GM12878 (cell line): ENCODE measurements at regions not wholly inside any gene's neighbourhood (a gene's known extent, or its start where the extent isn't known, plus 50 kb on each side); places are given as distances from the start of the nearest gene placed in this dataset.

ENCODE experiments used
- ATAC-seq: fragments of 200-7000 bp; cut with Tn5 transposase; 3 replicates; pipeline ENCODE4 v1.9.1; 2020; ENCODE audit warnings: mild to moderate bottlenecking, moderate library complexity
- BruUV-seq: library from RNA; stranded (reverse); fragments of 400-500 nt; replicated peaks from 2 replicates; lab custom pipeline; 2021; lab: Mats Ljungman, UMichigan
- CTCF ChIA-PET: fragments of 300-600 bp; sonication (Branson Sonifier 250); formaldehyde crosslinking; extraction: SDS; loops from one replicate; lab custom pipeline; 2021; ENCODE audit warnings: inconsistent platforms; lab: Yijun Ruan, JAX
- POLR2A ChIA-PET: fragments of 350-600 bp; formaldehyde crosslinking; extraction: SDS; loops from one replicate; lab custom pipeline; 2021; ENCODE audit warnings: inconsistent platforms; lab: Charles Lee
- RAD21 ChIA-PET: fragments of 300-600 bp; sonication (Branson Sonifier 250); formaldehyde crosslinking; loops from one replicate; lab custom pipeline; 2023; ENCODE audit warnings: antibody characterized with exemption; ENCODE audit not compliant: unreplicated experiment; lab: Charles Lee
- SMC1A ChIA-PET: fragments of 300-600 bp; sonication (Branson Sonifier 250); formaldehyde crosslinking; loops from one replicate; lab custom pipeline; 2023; ENCODE audit not compliant: unreplicated experiment, uncharacterized antibody; lab: Charles Lee
- DNase-seq: peaks from one replicate; pipeline ENCODE4 v3.0.0-alpha.2; 2011; ENCODE audit warnings: low read depth, low spot score
- FAIRE-seq: peaks from 3 replicates; lab custom pipeline; 2011; peaks lifted over from hg19 to GRCh38; lab: Jason Lieb, UNC
- H2AFZ ChIP-seq: 2 replicates; pipeline ENCODE4 v1.6.0; 2011; ENCODE audit warnings: low read depth, low read length, control low read depth; ENCODE audit not compliant: control insufficient read depth
- H3K27ac ChIP-seq: 2 replicates; pipeline ENCODE4 v1.5.1; 2011; ENCODE audit warnings: control low read depth; ENCODE audit not compliant: control insufficient read depth, insufficient read depth
- H3K27me3 ChIP-seq, 2 experiments: replicated peaks in 1 of 2; 2 replicates each; pipeline versions ENCODE4 v1.6.0 to v1.6.1; 2011; ENCODE audit warnings: low read length in 1 of 2; ENCODE audit not compliant: control insufficient read depth in 2 of 2, insufficient read depth in 2 of 2
- H3K36me3 ChIP-seq, 2 experiments: 2 replicates each; pipeline ENCODE4 v1.5.1; 2011; ENCODE audit warnings: low read length in 1 of 2; ENCODE audit not compliant: control insufficient read depth in 2 of 2, insufficient read depth in 2 of 2
- H3K4me1 ChIP-seq: 2 replicates; pipeline ENCODE4 v1.6.1; 2011; ENCODE audit warnings: mild to moderate bottlenecking, low read length, moderate library complexity, mixed read lengths; ENCODE audit not compliant: control insufficient read depth, insufficient read depth
- H3K4me2 ChIP-seq: 2 replicates; pipeline ENCODE4 v1.6.0; 2011; ENCODE audit warnings: control low read depth; ENCODE audit not compliant: control insufficient read depth, insufficient read depth
- H3K4me3 ChIP-seq: fragments of 200-600 bp; sonication (generic); 2 replicates; pipeline ENCODE4 v1.5.1; 2016
- H3K79me2 ChIP-seq: 2 replicates; pipeline ENCODE4 v1.6.0; 2011; ENCODE audit warnings: low read length; ENCODE audit not compliant: control insufficient read depth, insufficient read depth
- H3K9ac ChIP-seq: 2 replicates; pipeline ENCODE4 v1.8.0; 2011; ENCODE audit warnings: low read length, control low read depth, mixed read lengths; ENCODE audit not compliant: control insufficient read depth, insufficient read depth
- H3K9me3 ChIP-seq: replicated peaks from 3 replicates; pipeline ENCODE4 v1.5.1; 2011; ENCODE audit warnings: mild to moderate bottlenecking, low read length; ENCODE audit not compliant: control insufficient read depth, insufficient read depth
- H4K20me1 ChIP-seq: 2 replicates; pipeline ENCODE4 v1.6.0; 2011; ENCODE audit not compliant: control insufficient read depth, insufficient read depth
- EED ChIP-seq: sonication (generic); IDR thresholded peaks from 2 replicates; pipeline ENCODE4 v1.6.1; 2016; ENCODE audit warnings: antibody characterized with exemption, low read depth
- HCFC1 ChIP-seq: fragments of 150-350 bp; IDR thresholded peaks from 2 replicates; pipeline ENCODE4 v1.6.1; 2014; ENCODE audit warnings: low read length
- IRF4 ChIP-seq: IDR thresholded peaks from 2 replicates; pipeline ENCODE4 v1.6.1; 2011; ENCODE audit warnings: low read depth, low read length
- MYC ChIP-seq: IDR thresholded peaks from 2 replicates; pipeline ENCODE4 v1.6.1; 2011; ENCODE audit warnings: mild to moderate bottlenecking, low read length, moderate library complexity, inconsistent platforms; ENCODE audit not compliant: insufficient read depth, insufficient replicate concordance, insufficient read length, severe bottlenecking
- PAX5 ChIP-seq: IDR thresholded peaks from 2 replicates; pipeline ENCODE4 v1.6.1; 2011; ENCODE audit warnings: low read depth, low read length, borderline replicate concordance
- PML ChIP-seq: IDR thresholded peaks from 2 replicates; pipeline ENCODE4 v1.6.1; 2012; ENCODE audit warnings: low read length, inconsistent platforms
- WRNIP1 ChIP-seq: IDR thresholded peaks from 2 replicates; pipeline ENCODE4 v1.6.1; 2011; ENCODE audit warnings: low read depth, low read length, improper control_type of control experiment, borderline replicate concordance
- ZNF384 ChIP-seq: IDR thresholded peaks from 2 replicates; pipeline ENCODE4 v1.6.1; 2012; ENCODE audit warnings: low read depth, mild to moderate bottlenecking, low read length, improper control_type of control experiment, borderline replicate concordance
- in situ Hi-C: fragments of 300-500 bp; cut with MboI; formaldehyde crosslinking; loops from 9 replicates; pipeline ENCODE4 v1.14.3; 2018; ENCODE audit warnings: mixed read lengths
- intact Hi-C: fragments of 100-400 bp; cut with micrococcal nuclease; formaldehyde crosslinking; loops from one replicate; pipeline ENCODE4 v1.14.2; 2022; ENCODE audit not compliant: unreplicated experiment
- TF ChIP-seq, protein P1 (sequence below): fragments of 450-650 bp; formaldehyde crosslinking; IDR thresholded peaks from 2 replicates; pipeline ENCODE4 v1.4.0; 2022; ENCODE audit warnings: mild to moderate bottlenecking, moderate library complexity
- TF ChIP-seq, protein P2 (sequence below): fragments of 450-650 bp; IDR thresholded peaks from 2 replicates; pipeline ENCODE4 v1.6.1; 2017; ENCODE audit warnings: low read depth, mild to moderate bottlenecking, moderate library complexity
- TF ChIP-seq, protein P3 (sequence below): fragments of 450-650 bp; IDR thresholded peaks from 2 replicates; pipeline ENCODE4 v1.6.1; 2017; ENCODE audit warnings: mild to moderate bottlenecking
- TF ChIP-seq, protein P4 (sequence below), 3 experiments: IDR thresholded peaks in 2 of 3; conservative IDR thresholded peaks in 1 of 3; 2 replicates each; pipeline ENCODE4 v1.5.1; 2011; ENCODE audit warnings: low read depth in 3 of 3, low read length in 3 of 3, mild to moderate bottlenecking in 3 of 3, control low read depth in 2 of 3, moderate library complexity in 2 of 3, inconsistent platforms in 1 of 3, mixed read lengths in 1 of 3; ENCODE audit not compliant: control insufficient read depth in 2 of 3, insufficient read depth in 1 of 3; ENCODE audit errors: extremely low read depth in 1 of 3
- TF ChIP-seq, protein P5 (sequence below): fragments of 450-650 bp; IDR thresholded peaks from 2 replicates; pipeline ENCODE4 v1.6.1; 2018; ENCODE audit warnings: borderline replicate concordance, mild to moderate bottlenecking; ENCODE audit not compliant: partially characterized antibody

DNA sequence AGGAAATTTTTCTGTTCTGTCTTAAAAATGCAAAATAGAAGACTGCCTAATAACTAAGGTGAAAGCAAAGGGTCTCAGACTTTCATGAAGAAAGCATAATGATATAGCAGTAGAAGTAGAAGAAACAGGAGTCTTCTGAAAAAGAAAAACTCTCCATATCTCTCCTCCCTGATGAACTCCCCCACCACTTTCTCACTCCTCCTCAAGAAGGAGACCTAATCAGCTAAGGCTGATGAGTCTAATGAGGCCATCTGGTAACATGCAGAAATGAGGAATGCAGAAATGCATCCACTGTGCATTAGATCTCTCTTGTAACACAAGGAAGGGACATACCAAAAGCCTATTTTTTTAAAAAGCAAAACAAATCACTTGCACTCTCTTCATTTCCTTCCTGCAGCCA is 273.7 kb upstream of the UBE2E3 start:
- intact Hi-C loops (no loop called here), in situ Hi-C loops (no loop called here)
- ATAC-seq = no peak
- TF ChIP-seq HCFC1 (no peak), EED (no peak), WRNIP1 (no peak), MYC (no peak), IRF4 (no peak), PML (no peak), ZNF384 (no peak), PAX5 (no peak)
- TF ChIP-seq, protein P1, sequence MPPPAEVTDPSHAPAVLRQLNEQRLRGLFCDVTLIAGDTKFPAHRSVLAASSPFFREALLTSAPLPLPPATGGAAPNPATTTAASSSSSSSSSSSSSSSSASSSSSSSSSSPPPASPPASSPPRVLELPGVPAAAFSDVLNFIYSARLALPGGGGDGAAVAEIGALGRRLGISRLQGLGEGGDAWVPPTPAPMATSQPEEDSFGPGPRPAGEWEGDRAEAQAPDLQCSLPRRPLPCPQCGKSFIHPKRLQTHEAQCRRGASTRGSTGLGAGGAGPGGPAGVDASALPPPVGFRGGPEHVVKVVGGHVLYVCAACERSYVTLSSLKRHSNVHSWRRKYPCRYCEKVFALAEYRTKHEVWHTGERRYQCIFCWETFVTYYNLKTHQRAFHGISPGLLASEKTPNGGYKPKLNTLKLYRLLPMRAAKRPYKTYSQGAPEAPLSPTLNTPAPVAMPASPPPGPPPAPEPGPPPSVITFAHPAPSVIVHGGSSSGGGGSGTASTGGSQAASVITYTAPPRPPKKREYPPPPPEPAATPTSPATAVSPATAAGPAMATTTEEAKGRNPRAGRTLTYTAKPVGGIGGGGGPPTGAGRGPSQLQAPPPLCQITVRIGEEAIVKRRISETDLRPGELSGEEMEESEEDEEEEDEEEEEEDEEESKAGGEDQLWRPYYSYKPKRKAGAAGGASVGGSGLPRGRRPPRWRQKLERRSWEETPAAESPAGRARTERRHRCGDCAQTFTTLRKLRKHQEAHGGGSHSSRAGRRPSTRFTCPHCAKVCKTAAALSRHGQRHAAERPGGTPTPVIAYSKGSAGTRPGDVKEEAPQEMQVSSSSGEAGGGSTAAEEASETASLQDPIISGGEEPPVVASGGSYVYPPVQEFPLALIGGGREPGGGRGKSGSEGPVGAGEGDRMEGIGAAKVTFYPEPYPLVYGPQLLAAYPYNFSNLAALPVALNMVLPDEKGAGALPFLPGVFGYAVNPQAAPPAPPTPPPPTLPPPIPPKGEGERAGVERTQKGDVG (CRISPR knock-in tag) = no peak
- TF ChIP-seq, protein P2, sequence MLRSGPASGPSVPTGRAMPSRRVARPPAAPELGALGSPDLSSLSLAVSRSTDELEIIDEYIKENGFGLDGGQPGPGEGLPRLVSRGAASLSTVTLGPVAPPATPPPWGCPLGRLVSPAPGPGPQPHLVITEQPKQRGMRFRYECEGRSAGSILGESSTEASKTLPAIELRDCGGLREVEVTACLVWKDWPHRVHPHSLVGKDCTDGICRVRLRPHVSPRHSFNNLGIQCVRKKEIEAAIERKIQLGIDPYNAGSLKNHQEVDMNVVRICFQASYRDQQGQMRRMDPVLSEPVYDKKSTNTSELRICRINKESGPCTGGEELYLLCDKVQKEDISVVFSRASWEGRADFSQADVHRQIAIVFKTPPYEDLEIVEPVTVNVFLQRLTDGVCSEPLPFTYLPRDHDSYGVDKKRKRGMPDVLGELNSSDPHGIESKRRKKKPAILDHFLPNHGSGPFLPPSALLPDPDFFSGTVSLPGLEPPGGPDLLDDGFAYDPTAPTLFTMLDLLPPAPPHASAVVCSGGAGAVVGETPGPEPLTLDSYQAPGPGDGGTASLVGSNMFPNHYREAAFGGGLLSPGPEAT = no peak
- TF ChIP-seq, protein P3, sequence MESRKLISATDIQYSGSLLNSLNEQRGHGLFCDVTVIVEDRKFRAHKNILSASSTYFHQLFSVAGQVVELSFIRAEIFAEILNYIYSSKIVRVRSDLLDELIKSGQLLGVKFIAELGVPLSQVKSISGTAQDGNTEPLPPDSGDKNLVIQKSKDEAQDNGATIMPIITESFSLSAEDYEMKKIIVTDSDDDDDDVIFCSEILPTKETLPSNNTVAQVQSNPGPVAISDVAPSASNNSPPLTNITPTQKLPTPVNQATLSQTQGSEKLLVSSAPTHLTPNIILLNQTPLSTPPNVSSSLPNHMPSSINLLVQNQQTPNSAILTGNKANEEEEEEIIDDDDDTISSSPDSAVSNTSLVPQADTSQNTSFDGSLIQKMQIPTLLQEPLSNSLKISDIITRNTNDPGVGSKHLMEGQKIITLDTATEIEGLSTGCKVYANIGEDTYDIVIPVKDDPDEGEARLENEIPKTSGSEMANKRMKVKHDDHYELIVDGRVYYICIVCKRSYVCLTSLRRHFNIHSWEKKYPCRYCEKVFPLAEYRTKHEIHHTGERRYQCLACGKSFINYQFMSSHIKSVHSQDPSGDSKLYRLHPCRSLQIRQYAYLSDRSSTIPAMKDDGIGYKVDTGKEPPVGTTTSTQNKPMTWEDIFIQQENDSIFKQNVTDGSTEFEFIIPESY = no peak
- TF ChIP-seq, protein P4, sequence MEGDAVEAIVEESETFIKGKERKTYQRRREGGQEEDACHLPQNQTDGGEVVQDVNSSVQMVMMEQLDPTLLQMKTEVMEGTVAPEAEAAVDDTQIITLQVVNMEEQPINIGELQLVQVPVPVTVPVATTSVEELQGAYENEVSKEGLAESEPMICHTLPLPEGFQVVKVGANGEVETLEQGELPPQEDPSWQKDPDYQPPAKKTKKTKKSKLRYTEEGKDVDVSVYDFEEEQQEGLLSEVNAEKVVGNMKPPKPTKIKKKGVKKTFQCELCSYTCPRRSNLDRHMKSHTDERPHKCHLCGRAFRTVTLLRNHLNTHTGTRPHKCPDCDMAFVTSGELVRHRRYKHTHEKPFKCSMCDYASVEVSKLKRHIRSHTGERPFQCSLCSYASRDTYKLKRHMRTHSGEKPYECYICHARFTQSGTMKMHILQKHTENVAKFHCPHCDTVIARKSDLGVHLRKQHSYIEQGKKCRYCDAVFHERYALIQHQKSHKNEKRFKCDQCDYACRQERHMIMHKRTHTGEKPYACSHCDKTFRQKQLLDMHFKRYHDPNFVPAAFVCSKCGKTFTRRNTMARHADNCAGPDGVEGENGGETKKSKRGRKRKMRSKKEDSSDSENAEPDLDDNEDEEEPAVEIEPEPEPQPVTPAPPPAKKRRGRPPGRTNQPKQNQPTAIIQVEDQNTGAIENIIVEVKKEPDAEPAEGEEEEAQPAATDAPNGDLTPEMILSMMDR (IDR thresholded peaks at IDR 0.05 in 2 of 3, conservative IDR thresholded peaks at IDR 0.05 in 1 of 3; ENCODE audit: control insufficient read depth in 2 of 3, extremely low read depth in 1 of 3, insufficient read depth in 1 of 3, low read depth in 3 of 3, low read length in 3 of 3) = no peak
- TF ChIP-seq, protein P5, sequence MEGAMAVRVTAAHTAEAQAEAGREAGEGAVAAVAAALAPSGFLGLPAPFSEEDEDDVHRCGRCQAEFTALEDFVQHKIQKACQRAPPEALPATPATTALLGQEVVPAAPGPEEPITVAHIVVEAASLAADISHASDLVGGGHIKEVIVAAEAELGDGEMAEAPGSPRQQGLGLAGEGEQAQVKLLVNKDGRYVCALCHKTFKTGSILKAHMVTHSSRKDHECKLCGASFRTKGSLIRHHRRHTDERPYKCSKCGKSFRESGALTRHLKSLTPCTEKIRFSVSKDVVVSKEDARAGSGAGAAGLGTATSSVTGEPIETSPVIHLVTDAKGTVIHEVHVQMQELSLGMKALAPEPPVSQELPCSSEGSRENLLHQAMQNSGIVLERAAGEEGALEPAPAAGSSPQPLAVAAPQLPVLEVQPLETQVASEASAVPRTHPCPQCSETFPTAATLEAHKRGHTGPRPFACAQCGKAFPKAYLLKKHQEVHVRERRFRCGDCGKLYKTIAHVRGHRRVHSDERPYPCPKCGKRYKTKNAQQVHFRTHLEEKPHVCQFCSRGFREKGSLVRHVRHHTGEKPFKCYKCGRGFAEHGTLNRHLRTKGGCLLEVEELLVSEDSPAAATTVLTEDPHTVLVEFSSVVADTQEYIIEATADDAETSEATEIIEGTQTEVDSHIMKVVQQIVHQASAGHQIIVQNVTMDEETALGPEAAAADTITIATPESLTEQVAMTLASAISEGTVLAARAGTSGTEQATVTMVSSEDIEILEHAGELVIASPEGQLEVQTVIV = no peak
- TF ChIP-seq, all 136 proteins: peak for 0
- Histone ChIP-seq H3K4me1 (no peaks in the 10 kb centered on the region), H4K20me1 (no peaks in the 10 kb centered on the region), H3K9me3 (no peaks in the 10 kb centered on the region), H3K4me3 (no peak overlapping the region), H3K27ac (no peak overlapping the region), H3K27me3 (no peaks in the 10 kb centered on the region), H3K4me2 (no peak overlapping the region), H3K9ac (no peak overlapping the region), H3K36me3 (no peaks in the 10 kb centered on the region), H3K79me2 (no peaks in the 10 kb centered on the region), H2AFZ (no peak overlapping the region)
- DNase-seq (no peak), FAIRE-seq (no peak)
- ChIA-PET POLR2A (no interaction called here), SMC1A (no interaction called here), CTCF (no interaction called here), RAD21 (no interaction called here)
- no TSS peak for BruUV-seq
